Esophagus squamous epithelium (tissue), 4 donors: ENCODE measurements at regions not wholly inside any gene's neighbourhood (a gene's known extent, or its start where the extent isn't known, plus 50 kb on each side); places are given as distances from the start of the nearest gene placed in this dataset.

Experiments used
- CTCF ChIP-seq, 6 experiments: fragments of 450-650 bp in 4 of 6; fragments of 200-600 bp in 2 of 6; sonication (generic) in 2 of 6; IDR thresholded peaks; one replicate each; pipeline ENCODE4 v1.5.1; 2016 to 2019; ENCODE audit warnings: antibody characterized with exemption in 6 of 6, mild to moderate bottlenecking in 4 of 6, moderate library complexity in 4 of 6
- POLR2A ChIP-seq, 4 donors: fragments of 450-650 bp; IDR thresholded peaks; one replicate each; pipeline ENCODE4 v1.6.1; 2017; ENCODE audit warnings: antibody characterized with exemption in 4 of 4, mild to moderate bottlenecking in 4 of 4, moderate library complexity in 3 of 4

GRCh38 chr13:54884682-54885081 lies 1856.1 kb downstream of the OLFM4 start:
- TF ChIP-seq CTCF (IDR thresholded peaks at IDR 0.05) (no peak), POLR2A (IDR thresholded peaks at IDR 0.05) (no peak)
